Hematopoietic multipotent progenitor cell treated with erythropoietin and hydrocortisone succinate and interleukin-3 and kit ligand, for 17 days (in vitro differentiated cells): ENCODE measurements at regions not wholly inside any gene's neighbourhood (a gene's known extent, or its start where the extent isn't known, plus 50 kb on each side); places are given as distances from the start of the nearest gene placed in this dataset.
"Not testable (repeated sequence)": the region's sequence is repeated elsewhere in the genome, so short reads cannot be mapped to it uniquely, and the experiment has no call there.

Source experiments
- DNase-seq: peaks from one replicate; pipeline ENCODE4 v3.0.0-alpha.2; 2015; ENCODE audit warnings: low spot score

GRCh38 chr3:107222907-107223306 lies 154.3 kb upstream of the CCDC54 start:
- no peak for DNase-seq

- DNase-seq: no peak
Measured at GRCh38 chr3:107224026-107224596, 153.1 kb upstream of the CCDC54 start.

- DNase-seq: no peak
Measured at GRCh38 chr3:107227091-107227490, 150.1 kb upstream of the CCDC54 start.

- not testable (repeated sequence) for DNase-seq
Measured at GRCh38 chr3:107233877-107234276, 143.4 kb upstream of the CCDC54 start.

GRCh38 chr3:107235193-107235927 lies 141.9 kb upstream of the CCDC54 start:
- no peak for DNase-seq

GRCh38 chr3:107235928-107236315 lies 141.3 kb upstream of the CCDC54 start:
- DNase-seq: peak; percentile 78

- DNase-seq: no peak
Measured at GRCh38 chr3:107236655-107237337, 140.4 kb upstream of the CCDC54 start.

- no peak for DNase-seq
Measured at GRCh38 chr3:107238787-107239186, 138.5 kb upstream of the CCDC54 start.

- DNase-seq: no peak
Measured at GRCh38 chr3:107239703-107240102, 137.5 kb upstream of the CCDC54 start.

- peak; percentile 67 for DNase-seq
Measured at GRCh38 chr3:107240183-107241091, 136.8 kb upstream of the CCDC54 start.

GRCh38 chr3:107241217-107241616 lies 136.0 kb upstream of the CCDC54 start:
- peak; percentile 34 for DNase-seq

GRCh38 chr3:107242579-107242978 lies 134.7 kb upstream of the CCDC54 start:
- no peak for DNase-seq

- no peak for DNase-seq
Measured at GRCh38 chr3:107247116-107247515, 130.1 kb upstream of the CCDC54 start.

GRCh38 chr3:107249132-107249531 lies 128.1 kb upstream of the CCDC54 start:
- no peak for DNase-seq

GRCh38 chr3:107250221-107250620 lies 127.0 kb upstream of the CCDC54 start:
- no peak for DNase-seq

GRCh38 chr3:107251819-107252218 lies 125.4 kb upstream of the CCDC54 start:
- DNase-seq: no peak

- DNase-seq: no peak
Measured at GRCh38 chr3:107256963-107257362, 120.3 kb upstream of the CCDC54 start.

GRCh38 chr3:107258300-107258699 lies 118.9 kb upstream of the CCDC54 start:
- DNase-seq: no peak

GRCh38 chr3:107260207-107260606 lies 117.0 kb upstream of the CCDC54 start:
- DNase-seq: no peak

- DNase-seq: no peak
Measured at GRCh38 chr3:107263269-107264021, 113.8 kb upstream of the CCDC54 start.

- DNase-seq: no peak
Measured at GRCh38 chr3:107264888-107265287, 112.4 kb upstream of the CCDC54 start.

- no peak for DNase-seq
Measured at GRCh38 chr3:107265526-107265925, 111.7 kb upstream of the CCDC54 start.
